NAMALWA (cell line): ENCODE measurements at regions not wholly inside any gene's neighbourhood (a gene's known extent, or its start where the extent isn't known, plus 50 kb on each side); places are given as distances from the start of the nearest gene placed in this dataset.

Experiments used
- DNase-seq: peaks from one replicate; pipeline ENCODE4 v3.0.0-alpha.2; 2015; ENCODE audit warnings: low spot score

DNA sequence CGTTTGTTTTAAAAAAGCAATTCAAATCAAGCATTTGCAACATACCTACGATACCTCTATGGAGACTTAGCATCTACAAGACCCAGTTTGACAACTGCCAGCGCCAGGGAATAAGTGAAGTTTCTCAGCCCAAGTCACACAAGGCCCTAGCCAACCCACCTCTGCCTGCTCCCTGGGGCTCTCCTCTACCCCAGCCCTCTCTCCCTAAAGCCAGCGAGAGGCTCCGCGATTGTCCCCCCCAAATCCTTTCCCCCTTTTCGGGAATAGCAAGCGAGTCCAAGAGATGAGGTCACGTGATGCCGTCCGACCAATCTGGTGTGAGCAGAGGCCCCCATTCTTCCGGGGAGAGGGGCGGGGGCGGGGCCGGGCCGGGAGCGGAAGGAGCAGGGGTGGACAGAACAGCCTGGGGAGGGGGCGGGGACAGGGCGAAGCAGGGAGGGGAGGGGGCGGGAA, 102.2 kb upstream of the RAB6C start:
- peak; percentile 81 for DNase-seq

DNA sequence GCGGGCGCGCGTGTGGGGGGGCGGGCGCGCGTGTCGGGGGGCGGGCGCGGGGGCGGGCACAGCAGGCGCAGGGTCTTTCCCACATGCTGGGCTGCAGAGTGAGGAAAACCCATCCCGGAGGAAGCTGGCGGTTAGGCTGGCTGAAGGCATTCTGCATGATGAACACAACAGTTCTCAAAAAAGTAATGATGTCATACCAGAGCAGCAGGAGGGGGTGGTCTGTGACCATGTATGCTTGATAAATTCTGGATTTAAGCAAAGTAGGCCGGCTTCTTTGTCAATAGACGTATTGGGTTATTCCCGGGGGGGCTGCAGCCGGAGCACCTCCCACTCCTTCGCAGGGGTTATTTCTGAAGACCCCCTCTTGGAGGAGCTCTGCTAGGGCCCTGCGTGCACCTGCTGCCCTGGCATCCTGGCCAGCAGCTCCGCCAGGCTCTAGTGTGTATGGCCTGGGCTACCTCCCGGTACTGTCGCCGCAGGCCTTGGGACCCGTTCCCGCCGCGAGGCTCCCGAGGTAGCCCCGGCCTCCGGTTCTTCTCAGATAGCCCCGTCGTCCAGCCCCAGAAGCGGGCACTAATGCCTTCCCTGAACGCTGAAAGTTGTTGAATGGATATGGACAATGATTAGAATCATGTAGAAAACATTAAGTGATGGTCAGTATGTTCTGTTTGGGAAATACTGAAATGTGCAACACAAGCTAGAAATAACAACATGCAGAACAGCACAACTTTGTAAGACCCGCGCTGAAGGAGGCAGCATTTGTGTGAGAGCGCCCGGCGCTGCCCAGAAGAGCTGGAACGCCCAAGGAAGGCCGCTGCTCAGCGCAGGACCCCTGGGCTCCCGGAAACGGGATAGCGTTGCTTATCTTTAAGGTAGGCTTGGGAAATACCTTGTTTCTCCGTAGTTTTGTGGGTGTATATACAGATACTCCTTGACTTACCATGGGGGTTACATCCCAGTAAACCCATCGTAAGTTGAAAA, 101.4 kb upstream of the RAB6C start:
- DNase-seq = peak; percentile 36

DNA sequence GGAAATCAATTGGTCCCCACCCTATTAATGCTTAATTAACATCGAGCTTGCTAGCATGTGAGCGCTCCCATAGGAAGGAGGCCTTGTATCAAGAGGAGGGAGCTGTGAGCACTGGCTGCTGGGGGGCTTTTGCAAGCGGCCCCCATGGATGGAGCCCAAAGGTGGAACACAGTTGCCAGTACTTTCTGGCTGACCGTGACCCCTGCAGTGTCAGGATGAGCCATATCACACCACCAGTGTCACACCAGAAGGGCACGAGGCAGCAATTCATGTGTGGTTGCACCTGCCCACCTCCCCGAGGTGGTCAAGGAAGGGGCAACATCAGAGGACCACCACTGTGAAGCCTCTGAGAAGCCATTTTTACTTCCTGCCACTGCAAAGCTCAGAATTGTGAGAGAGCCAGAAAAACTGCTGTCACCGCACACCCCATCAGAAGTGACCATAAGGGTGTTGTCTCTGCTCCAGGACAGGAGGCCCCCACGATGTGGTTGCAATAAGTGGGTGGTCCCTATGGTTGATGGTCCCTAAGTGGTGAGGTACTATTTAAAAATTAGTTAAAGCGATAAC, 99.8 kb upstream of the RAB6C start:
- DNase-seq = no peak

DNA sequence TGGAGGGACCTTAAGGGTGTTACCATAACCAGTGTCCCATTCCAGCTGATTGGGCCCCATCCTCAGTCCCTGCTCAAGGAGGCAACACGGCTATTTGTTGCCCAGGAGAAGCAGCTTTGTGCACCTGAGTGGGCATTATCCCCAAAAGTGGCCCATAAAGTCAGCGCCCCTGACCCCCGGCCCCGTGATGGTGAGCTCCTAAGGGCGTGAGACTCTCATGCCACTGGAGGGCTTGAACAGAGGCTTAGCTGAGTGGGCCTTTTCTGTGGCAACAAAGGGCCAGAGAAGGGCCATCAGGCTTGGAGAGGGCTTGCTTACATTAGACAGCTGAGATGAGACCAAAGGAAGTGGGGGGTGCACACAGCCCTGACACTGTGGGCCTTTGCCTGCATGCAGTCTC, 99.2 kb upstream of the RAB6C start:
- DNase-seq = no peak

DNA sequence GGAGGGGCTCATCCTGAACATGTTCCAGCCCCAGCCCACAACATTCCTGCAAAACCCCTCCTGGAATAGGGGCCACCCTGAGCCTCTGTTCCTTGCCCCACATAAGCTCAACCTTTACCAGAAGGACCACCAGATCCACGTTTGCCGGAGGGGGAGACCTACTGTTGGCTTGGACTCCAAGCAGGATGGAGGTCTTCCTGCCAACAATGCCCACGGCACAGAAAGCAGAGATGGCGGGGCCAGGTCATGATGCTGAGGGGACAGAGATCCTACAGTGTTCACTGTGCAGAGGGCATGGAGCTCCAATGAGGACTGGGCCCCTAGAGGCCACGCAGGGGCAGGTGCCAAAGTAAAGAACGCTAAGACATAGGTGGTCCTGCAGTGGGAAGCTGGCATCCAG, 98.5 kb upstream of the RAB6C start:
- no peak for DNase-seq

DNA sequence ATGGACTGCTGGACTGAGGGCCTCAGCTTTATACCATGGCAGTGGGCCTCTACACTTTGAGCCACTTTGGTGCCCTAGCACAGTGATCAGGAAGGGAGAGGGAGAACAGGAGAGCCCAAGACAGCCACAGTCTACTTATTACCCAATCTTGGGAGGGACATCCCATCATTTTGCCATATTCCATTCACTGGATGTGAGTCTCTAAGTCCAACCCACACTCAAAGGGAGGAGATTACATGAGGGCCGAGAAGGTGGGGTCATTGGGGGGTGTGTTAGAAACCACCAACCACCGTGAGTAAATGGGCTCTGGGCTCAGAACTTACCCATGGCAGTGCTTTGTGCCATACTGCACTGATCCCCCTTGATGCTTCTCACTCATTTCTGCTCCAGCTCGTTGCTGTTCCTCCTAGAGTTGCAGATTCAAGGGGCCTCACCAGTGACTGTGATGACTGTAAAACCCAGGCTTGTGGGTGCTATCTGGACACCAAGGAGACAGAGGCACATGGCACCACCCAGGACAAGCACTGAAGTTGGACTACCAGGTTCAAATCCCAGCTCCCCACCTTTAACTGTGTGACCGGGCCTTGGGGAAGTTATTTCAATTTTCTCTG, 97.6 kb upstream of the RAB6C start:
- no peak for DNase-seq

DNA sequence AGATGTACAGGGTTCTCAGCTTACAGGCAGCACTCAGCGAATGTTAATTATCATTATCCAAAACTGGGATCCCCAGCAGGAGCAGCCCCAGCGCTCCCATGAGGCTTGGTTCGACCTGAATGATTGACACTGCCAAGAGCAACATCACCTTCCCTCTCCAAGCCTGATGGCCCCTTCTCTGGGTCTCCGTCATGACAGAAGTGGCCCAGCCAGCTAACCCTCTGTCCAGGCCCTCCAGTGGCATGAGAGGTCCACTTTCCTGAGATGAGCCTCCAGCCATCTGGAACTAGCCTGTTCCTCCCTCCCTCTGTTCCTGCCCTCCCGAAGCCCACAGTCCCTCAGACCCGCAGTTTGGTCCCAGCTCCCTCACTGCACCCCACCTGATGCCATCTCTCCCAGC, 97.0 kb upstream of the RAB6C start:
- no peak for DNase-seq

DNA sequence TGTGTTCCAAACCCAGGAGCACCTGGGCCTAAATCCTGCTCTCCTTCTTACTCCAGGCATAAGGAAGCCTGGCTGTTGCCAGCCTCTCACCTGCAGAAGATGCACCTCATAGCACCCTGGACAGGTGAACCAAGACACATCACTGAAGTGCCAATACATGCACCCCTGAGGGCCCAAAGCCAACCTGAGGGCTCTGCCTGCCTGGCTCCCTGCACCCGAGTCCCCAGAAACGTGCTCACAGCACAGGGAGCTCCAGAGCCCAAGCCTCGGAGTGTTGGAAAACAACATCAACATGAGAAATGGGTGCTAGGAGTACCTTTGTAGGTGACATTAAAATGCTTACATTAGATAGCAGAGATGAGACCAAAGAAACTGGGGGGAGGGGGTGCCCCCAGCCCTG, 96.3 kb upstream of the RAB6C start:
- no peak for DNase-seq

DNA sequence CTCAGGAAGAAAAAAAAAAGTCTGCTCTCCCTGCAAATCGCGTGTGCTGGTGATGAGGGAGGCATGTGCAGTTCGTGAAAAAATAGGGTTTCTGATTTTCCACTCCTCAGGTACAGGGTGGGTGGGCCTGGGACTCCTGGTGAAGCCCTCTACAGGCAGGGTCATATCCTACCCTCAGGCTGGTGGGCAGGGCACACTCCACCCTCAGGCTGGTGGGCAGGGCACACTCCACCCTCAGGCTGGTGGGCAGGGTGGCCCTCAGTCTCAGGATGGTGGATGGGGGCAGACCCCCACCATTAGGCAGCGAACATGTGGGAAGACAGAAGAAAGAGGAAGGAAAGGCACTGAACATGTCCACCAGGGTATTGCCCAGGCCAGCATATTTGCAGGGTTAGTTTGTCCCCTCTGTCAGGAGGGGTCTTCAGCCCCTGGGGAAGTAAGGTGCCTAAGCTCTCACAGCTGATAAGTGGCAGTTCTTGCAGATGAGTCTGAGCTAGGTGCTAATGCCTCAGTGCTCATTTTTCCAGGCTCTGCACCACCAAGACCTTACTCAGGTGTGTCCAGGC, 95.2 kb upstream of the RAB6C start:
- DNase-seq = no peak

DNA sequence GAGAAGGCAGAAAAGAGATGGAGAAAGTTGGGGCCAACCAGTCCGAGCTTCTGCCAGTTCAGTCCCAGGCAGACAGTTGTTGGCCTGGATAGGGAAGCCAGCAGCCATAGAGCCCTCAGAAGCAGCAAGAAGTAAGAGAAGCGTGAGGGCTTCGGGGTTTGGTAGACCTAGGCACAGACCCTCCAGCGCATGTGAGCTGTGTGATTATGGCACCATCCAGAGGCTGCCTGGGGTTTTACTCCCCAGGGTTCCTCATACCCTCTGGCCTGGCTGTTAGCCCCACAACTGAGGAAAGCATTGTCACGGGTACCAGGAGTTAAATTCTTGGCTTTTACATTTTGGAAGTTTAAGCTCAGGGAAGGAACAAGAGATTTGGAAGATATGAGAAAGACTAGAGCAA, 93.7 kb upstream of the RAB6C start:
- peak; percentile 44 for DNase-seq

DNA sequence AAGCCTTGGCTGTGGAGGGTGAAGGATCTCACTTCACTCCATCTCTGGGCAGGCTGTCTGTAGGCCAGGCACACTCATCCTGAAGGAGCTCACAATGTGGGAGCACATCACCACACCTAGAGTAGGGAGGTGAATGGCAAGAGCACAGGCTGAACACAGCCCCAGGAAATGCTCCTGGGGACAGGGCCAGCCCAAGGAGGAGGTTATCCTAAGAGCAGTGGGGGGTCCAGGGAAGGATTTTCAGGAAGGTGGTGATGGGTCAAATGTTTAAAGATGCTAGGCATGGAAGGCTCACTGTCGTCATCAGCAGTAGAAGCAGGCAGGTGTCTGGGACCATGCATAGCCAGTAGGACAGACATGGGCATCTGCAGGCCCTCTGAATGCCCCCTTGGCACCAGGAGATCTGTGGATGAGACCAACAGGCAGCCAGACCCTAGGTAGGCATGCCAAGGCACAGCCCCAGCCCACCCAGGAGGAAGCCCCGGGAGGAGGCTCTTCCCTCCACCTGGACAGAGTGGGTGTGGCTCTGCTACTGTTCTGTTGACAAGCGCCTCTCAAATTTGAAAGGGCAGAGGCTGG, 91.7 kb upstream of the RAB6C start:
- DNase-seq = no peak

DNA sequence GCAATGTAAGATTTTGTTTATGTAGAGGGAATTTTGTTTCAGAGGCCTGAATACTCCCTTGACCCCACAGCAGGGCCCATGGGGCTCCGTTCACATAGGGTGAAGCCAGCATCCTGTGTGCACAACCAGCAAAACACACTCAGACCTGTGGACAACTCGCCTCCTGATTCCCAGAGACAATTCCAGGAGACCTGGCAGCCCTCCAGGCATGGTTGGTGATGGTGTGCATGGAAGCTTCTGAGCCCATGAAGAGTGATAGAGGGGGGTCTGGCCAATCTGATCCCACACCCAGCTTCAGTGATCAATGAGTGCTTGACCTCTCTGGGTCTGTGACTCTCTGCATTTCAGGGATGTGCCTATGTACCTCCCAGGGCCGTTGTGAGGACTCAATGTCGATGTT, 91.0 kb upstream of the RAB6C start:
- DNase-seq = no peak

DNA sequence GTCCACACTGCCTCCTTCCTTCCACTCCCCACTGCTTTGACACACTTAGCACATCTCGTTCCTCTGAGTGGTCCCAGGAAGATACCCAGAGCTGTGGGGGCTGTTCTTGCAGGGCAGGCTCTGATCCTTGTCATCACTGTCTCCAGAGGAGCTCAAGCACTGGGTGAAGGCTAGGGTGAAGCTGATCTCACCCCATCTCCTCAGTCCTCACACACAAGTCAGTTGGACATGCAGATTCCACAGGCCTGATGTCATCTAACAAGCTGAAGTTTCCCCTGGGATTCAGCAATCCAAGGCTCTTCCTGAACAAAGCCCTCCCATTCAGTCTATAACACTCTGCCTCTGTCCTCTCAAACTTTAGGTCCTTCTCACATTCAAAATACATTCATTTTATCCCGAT, 90.6 kb upstream of the RAB6C start:
- DNase-seq = no peak

DNA sequence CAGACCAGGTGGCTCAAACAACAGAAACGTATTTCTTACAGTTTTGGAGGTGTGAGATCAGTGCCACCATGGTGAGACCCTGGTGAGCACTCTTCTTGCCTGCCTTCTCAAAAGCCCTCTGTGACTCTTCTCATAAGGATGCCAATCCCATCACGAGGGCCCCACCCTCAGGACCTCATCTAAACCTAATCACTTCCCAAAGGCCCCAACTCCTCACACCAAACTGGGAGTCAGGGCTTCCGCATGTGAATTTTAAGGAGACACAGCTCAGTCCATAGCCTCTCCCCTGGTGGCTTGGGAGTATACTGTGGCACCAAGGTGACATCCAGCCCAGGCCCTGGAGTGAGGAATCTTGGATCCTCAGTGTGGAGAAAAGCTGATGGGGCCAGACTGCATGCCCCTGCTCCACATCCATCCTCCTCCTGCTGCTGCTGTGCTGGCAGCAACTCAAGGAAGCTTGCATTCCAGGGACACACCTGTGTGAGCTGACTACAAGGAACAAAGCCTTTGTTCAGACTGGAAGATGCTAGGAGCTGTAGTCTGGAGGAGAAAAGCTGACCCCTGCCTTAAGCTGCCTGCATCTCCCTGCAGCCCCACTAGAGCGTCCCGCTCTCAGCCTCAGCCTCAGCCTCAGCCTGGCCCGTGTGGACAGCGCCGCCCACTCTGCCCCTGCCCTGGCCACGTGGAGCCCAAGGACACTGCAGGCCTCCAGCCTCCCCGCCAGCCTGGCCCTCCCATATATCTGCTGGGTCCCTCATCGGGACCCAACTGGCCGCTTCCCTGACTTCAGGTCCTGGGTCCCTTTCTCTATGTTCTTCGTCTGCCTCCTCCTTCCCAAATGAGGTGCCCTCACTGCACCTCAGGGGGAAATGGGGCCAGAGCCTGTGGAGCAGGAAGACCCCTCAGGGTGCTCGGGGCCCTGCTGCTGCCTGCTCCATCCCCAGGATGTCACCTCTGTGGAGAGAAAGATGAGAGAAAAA, 87.8 kb upstream of the RAB6C start:
- DNase-seq = no peak

DNA sequence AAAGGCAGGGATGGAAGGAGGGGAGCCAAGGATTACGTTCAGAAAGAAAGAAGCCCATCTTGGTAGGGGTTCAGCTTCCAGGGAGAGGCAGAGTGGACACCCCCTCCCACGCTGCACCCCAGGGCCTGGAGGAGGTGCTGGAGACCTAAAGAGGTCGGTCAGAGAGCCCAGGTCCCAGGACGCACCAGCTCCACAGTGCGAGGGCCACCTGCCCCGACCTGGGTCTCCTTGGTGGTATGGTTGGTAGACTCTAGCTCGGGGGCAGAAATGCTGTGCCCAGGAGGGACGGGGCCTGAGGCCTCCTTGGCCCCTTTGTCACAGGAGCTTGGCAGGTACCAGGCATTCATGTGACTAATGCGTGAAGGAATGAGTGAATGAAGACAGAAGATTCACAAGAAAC, 87.1 kb upstream of the RAB6C start:
- no peak for DNase-seq

DNA sequence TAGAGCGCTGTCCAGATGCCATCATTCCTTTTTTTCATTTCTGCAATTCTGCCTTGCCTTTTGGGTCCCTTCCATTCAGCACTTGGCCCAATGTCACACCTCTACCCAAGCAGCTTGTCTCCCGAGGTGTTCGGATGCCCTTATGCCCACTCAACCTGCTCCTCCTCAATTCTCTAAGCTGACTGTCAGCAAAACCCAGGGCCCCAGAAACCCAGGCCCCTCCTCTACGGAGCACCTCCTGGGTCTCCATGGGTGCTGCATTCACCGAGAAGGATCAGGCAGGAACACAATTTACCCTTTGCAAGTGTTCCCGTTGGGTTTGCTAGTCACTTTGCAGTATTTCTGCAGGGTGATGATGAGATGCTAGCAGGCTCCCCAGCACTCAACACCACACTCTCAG, 86.7 kb upstream of the RAB6C start:
- no peak for DNase-seq

DNA sequence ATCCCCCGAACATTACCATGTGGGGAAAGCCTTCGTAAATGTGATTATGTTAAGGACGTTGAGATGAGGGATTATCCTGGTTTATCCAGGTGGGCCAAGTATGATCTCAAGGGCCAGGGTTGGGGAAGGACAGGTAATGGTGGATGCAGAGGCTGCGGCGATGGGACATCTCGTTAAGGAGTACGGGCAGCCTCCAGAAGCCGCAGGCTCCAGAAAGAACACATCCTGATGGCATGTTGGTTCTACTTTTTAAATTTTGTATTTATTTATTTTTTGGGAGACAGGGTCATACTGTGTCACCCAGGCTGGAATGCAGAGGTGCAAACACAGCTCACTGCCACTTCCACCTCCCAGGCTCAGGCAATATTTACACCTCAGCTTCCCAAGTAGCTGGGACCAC, 86.2 kb upstream of the RAB6C start:
- DNase-seq = no peak

DNA sequence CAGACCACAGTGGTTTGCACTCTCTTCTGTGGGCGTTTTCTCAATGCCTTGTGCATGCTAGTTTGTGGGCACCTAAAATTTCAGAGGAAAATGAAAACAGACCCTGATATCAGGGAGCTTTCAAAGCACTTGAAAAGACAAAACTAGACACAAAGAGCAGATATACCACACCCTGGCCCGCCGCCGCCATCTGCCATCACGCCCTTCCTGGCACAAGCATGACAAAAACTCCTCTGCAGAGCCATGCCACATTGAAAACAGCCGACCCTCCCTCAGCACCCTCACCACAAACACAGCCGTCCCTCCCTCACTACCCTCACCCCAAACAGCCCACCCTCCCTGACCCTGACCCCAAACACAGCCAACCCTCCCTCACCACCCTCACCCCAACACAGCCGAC, 84.8 kb upstream of the RAB6C start:
- DNase-seq = no peak

DNA sequence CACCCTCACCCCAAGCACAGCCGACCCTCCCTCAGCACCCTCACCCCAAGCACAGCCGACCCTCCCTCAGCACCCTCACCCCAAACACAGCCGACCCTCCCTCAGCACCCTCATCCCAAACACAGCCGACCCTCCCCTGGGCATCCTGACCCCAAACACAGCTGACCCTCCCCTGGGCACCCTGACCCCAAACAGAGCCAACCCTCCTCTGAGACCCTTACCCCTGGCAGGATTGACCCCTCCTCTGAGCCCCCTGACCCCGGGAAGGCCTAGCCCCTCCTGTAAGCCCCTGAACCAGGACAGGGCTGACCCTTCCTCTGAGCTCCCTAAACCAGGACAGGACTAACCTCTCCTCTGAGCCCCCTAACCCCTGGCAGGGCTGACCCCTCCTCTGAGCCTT, 84.4 kb upstream of the RAB6C start:
- DNase-seq = no peak

DNA sequence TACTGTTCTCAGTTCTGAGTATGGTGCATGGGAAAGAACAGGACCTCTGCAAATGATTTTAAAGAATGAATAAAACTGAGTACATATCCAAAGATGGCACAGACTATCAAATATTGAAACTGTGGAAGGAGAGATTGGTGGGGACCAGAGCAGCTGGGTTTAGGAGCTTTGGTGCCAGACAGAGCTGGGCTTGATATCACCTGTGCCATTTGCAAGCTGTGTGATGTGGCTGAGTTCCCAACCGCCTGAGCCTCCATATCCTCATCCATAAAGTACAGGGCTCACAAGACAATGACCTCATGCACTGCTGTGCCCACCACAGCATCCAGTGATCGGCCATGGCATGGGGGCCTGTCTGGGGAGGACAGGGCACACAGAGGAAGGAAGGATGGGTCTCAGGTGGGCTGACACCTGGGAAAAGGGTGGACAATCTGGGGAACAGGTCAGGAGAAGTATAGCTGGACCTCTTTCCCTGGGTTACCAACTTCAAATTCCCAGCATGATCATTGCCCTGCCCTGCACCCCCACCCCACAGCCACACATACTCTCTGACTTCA, 83.9 kb upstream of the RAB6C start:
- DNase-seq = no peak
